ENCODE measurements at regions not wholly inside any gene's neighbourhood (a gene's known extent, or its start where the extent isn't known, plus 50 kb on each side); places are given as distances from the start of the nearest gene placed in this dataset.
"Not testable (repeated sequence)": the region's sequence is repeated elsewhere in the genome, so short reads cannot be mapped to it uniquely, and the experiment has no call there.

GRCh38 chrX:142938793-142939192, 86.9 kb upstream of the SPANXN4 start:
- intact Hi-C loops (cut with DNase I; ENCODE audit: low total_unique reads): no loop called here

DNA sequence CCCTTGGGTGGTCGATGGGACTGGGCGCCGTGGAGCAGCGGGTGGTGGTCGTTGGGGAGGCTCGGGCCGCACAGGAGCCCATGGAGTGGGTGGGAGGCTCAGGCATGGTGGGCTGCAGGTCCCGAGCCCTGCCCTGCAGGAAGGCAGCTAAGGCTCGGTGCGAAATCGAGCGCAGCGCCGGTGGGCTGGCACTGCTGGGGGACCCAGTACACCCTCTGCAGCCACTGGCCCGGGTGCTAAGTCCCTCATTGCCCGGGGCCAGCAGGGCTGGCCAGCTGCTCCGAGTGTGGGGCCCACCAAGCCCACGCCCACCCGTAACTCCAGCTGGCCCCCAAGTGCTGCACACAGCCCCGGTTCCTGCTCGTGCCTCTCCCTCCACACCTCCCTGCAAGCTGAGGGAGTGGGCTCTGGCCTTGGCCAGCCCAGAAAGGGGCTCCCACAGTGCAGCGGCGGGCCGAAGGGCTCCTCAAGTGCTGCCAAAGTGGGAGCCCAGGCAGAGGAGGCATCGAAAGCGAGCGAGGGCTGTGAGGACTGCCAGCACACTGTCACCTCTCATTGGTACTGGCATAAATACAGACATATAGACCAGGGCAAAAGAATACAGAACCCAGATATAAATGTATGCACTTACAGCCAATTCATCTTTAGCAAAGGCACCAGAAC, 53.5 kb upstream of the SPANXN4 start:
- H3K36me3 ChIP-seq; H3K4me1 ChIP-seq; H3K9me3 ChIP-seq; H3K27me3 ChIP-seq; H3K4me3 ChIP-seq; H3K27ac ChIP-seq; DNase-seq; intact Hi-C loops (cut with DNase I; ENCODE audit: low total_unique reads): not testable (repeated sequence)
- 86 to 100% (median 92%) methylated on average over 1 to 22 of the region's 27 CpGs for WGBS, 5 donors

More at GRCh38 chrX:142938793-142939192, 86.9 kb upstream of the SPANXN4 start:
- Histone ChIP-seq H3K27me3 (no peaks in the 10 kb centered on the region), H3K36me3 (no peaks in the 10 kb centered on the region), H3K4me1 (no peaks in the 10 kb centered on the region), H3K27ac (no peak overlapping the region), H3K4me3 (no peak overlapping the region), H3K9me3 (no peaks in the 10 kb centered on the region)
- DNase-seq: no peak
- no peak for TF ChIP-seq EP300 (IDR thresholded peaks at IDR 0.05)
- TF ChIP-seq POLR2AphosphoS5 (IDR thresholded peaks at IDR 0.05): no peak
- TF ChIP-seq POLR2A (IDR thresholded peaks at IDR 0.05): no peak
- TF ChIP-seq CTCF (IDR thresholded peaks at IDR 0.05): no peak
- 55 to 73% (median 68%) methylated on average over 3 of the region's 3 CpGs for WGBS, 5 donors

Data from stomach (tissue), 8 donors.